ENCODE measurements at regions not wholly inside any gene's neighbourhood (a gene's known extent, or its start where the extent isn't known, plus 50 kb on each side); places are given as distances from the start of the nearest gene placed in this dataset.
"Not testable (repeated sequence)": the region's sequence is repeated elsewhere in the genome, so short reads cannot be mapped to it uniquely, and the experiment has no call there.

GRCh38 chr10:57663401-57663800, 604.3 kb downstream of the IPMK start:
- no peak for DNase-seq

- no peak for DNase-seq
Observed at GRCh38 chr10:57661206-57661605, 606.5 kb downstream of the IPMK start.

- peak; percentile 65 for DNase-seq
Observed at GRCh38 chr10:57657164-57657765, 610.4 kb downstream of the IPMK start.

- DNase-seq = no peak
Observed at GRCh38 chr10:57654856-57655255, 612.8 kb downstream of the IPMK start.

- DNase-seq = not testable (repeated sequence)
Observed at GRCh38 chr10:57645108-57645507, 622.6 kb downstream of the IPMK start.

- DNase-seq = no peak
Observed at GRCh38 chr10:57638411-57638810, 629.3 kb downstream of the IPMK start.

GRCh38 chr10:57628592-57629284, 639.0 kb downstream of the IPMK start:
- DNase-seq = no peak

GRCh38 chr10:57627642-57628178, 640.0 kb downstream of the IPMK start:
- DNase-seq = no peak

- DNase-seq = no peak
Observed at GRCh38 chr10:57624856-57625592, 642.7 kb downstream of the IPMK start.

- no peak for DNase-seq
Observed at GRCh38 chr10:57624066-57624465, 643.6 kb downstream of the IPMK start.

- no peak for DNase-seq
Observed at GRCh38 chr10:57621466-57621865, 646.2 kb downstream of the IPMK start.

- DNase-seq = no peak
Observed at GRCh38 chr10:57605948-57606485, 661.7 kb downstream of the IPMK start.

GRCh38 chr10:57599440-57599839, 668.3 kb downstream of the IPMK start:
- DNase-seq = no peak

- no peak for DNase-seq
Observed at GRCh38 chr10:57593983-57594573, 673.6 kb downstream of the IPMK start.

- DNase-seq = peak; percentile 2
Observed at GRCh38 chr10:57579926-57580325, 687.8 kb downstream of the IPMK start.

- DNase-seq = no peak
Observed at GRCh38 chr10:57562211-57562610, 705.5 kb downstream of the IPMK start.

GRCh38 chr10:57551774-57552173, 715.9 kb downstream of the IPMK start:
- not testable (repeated sequence) for DNase-seq

GRCh38 chr10:57535306-57535705, 732.4 kb downstream of the IPMK start:
- DNase-seq = no peak

- no peak for DNase-seq
Observed at GRCh38 chr10:57513637-57514036, 754.1 kb downstream of the IPMK start.

GRCh38 chr10:57507788-57508187, 759.9 kb downstream of the IPMK start:
- DNase-seq = no peak

GRCh38 chr10:57506414-57507094, 761.1 kb downstream of the IPMK start:
- no peak for DNase-seq

GRCh38 chr10:57494486-57494885, 773.2 kb downstream of the IPMK start:
- DNase-seq = no peak

- no peak for DNase-seq
Observed at GRCh38 chr10:57482259-57482658, 785.4 kb downstream of the IPMK start.

Data from activated CD4-positive, alpha-beta T cell treated with anti-CD3 and anti-CD28 coated beads, Interleukin-2, Interleukin-6, amounts not matched to agents 100 ng/mL and 50 ng/mL, durations not matched to agents 16 hours and 8 hours (primary cell).